OCI-LY7 (cell line): ENCODE measurements at regions not wholly inside any gene's neighbourhood (a gene's known extent, or its start where the extent isn't known, plus 50 kb on each side); places are given as distances from the start of the nearest gene placed in this dataset.

Experiments used
- BruUV-seq: library from RNA; stranded (reverse); fragments of 400-500 nt; replicated peaks from 2 replicates; lab custom pipeline; 2021; lab: Mats Ljungman, UMichigan
- CTCF ChIA-PET: fragments of 300-600 bp; sonication (Branson Sonifier 250); formaldehyde crosslinking; loops from one replicate; lab custom pipeline; 2022; ENCODE audit warnings: antibody characterized with exemption; ENCODE audit not compliant: unreplicated experiment; lab: Charles Lee
- POLR2A ChIA-PET: fragments of 300-600 bp; sonication (Branson Sonifier 250); formaldehyde crosslinking; loops from one replicate; lab custom pipeline; 2022; ENCODE audit warnings: antibody characterized with exemption; lab: Charles Lee
- DNase-seq: peaks from one replicate; pipeline ENCODE4 v3.0.0-alpha.2; 2015; ENCODE audit warnings: low spot score
- H2AFZ ChIP-seq: fragments of 200-600 bp; sonication (generic), shearing (Covaris generic); 2 replicates; pipeline ENCODE4 v1.6.1; 2014; ENCODE audit warnings: mild to moderate bottlenecking, antibody characterized with exemption, low read length, moderate library complexity
- H3K27ac ChIP-seq: fragments of 200-600 bp; sonication (generic); 2 replicates; pipeline ENCODE4 v1.5.1; 2014; ENCODE audit warnings: mixed run types, low read depth, mild to moderate bottlenecking, moderate library complexity, low read length, inconsistent platforms; ENCODE audit not compliant: poor library complexity, severe bottlenecking
- H3K36me3 ChIP-seq: fragments of 200-600 bp; sonication (generic); 2 replicates; pipeline ENCODE4 v1.6.1; 2014; ENCODE audit warnings: mild to moderate bottlenecking, antibody characterized with exemption, low read length, moderate library complexity, mixed read lengths; ENCODE audit not compliant: insufficient read depth
- H3K4me1 ChIP-seq: fragments of 200-600 bp; sonication (generic); 2 replicates; pipeline ENCODE4 v1.5.1; 2014; ENCODE audit warnings: mild to moderate bottlenecking, low read length; ENCODE audit not compliant: insufficient read depth, poor library complexity, severe bottlenecking
- H3K4me2 ChIP-seq: fragments of 200-600 bp; sonication (generic); 2 replicates; pipeline ENCODE4 v1.6.1; 2014; ENCODE audit warnings: mild to moderate bottlenecking, low read length
- H3K4me3 ChIP-seq: fragments of 200-600 bp; sonication (generic); 2 replicates; pipeline ENCODE4 v1.5.1; 2014; ENCODE audit warnings: mild to moderate bottlenecking, low read depth, low read length; ENCODE audit not compliant: poor library complexity, severe bottlenecking
- H3K79me2 ChIP-seq: fragments of 200-600 bp; sonication (generic); 2 replicates; pipeline ENCODE4 v1.6.1; 2016; ENCODE audit warnings: low read depth, mild to moderate bottlenecking, low read length, moderate library complexity, mixed read lengths; ENCODE audit not compliant: insufficient read depth
- H3K9me2 ChIP-seq: fragments of 200-600 bp; sonication (generic); 2 replicates; pipeline ENCODE4 v1.6.1; 2016; ENCODE audit warnings: mild to moderate bottlenecking, low read length, mixed read lengths; ENCODE audit not compliant: insufficient read depth
- H3K9me3 ChIP-seq: fragments of 200-600 bp; sonication (generic); 2 replicates; pipeline ENCODE4 v1.6.1; 2014; ENCODE audit warnings: mild to moderate bottlenecking, mixed run types, low read length, mixed read lengths
- H4K20me1 ChIP-seq: fragments of 200-600 bp; sonication (generic); 2 replicates; pipeline ENCODE4 v1.6.1; 2014; ENCODE audit warnings: mild to moderate bottlenecking, antibody characterized with exemption, low read length, moderate library complexity, mixed read lengths; ENCODE audit not compliant: insufficient read depth
- EZH2phosphoT487 ChIP-seq: fragments of 200-600 bp; sonication (generic); IDR thresholded peaks from 2 replicates; pipeline ENCODE4 v1.6.1; 2018; ENCODE audit warnings: low read depth, borderline replicate concordance, mild to moderate bottlenecking, mixed run types, antibody characterized with exemption, low read length, moderate library complexity, mixed read lengths
- intact Hi-C: fragments of 100-400 bp; cut with micrococcal nuclease; formaldehyde crosslinking; loops from one replicate; pipeline ENCODE4 v1.10.0; 2022; ENCODE audit not compliant: unreplicated experiment
- TF ChIP-seq, protein P1 (sequence below): fragments of 200-600 bp; sonication (generic); conservative IDR thresholded peaks from 2 replicates; pipeline ENCODE4 v1.5.1; 2014; ENCODE audit warnings: mild to moderate bottlenecking, antibody characterized with exemption, low read length, moderate library complexity, mixed read lengths

DNA sequence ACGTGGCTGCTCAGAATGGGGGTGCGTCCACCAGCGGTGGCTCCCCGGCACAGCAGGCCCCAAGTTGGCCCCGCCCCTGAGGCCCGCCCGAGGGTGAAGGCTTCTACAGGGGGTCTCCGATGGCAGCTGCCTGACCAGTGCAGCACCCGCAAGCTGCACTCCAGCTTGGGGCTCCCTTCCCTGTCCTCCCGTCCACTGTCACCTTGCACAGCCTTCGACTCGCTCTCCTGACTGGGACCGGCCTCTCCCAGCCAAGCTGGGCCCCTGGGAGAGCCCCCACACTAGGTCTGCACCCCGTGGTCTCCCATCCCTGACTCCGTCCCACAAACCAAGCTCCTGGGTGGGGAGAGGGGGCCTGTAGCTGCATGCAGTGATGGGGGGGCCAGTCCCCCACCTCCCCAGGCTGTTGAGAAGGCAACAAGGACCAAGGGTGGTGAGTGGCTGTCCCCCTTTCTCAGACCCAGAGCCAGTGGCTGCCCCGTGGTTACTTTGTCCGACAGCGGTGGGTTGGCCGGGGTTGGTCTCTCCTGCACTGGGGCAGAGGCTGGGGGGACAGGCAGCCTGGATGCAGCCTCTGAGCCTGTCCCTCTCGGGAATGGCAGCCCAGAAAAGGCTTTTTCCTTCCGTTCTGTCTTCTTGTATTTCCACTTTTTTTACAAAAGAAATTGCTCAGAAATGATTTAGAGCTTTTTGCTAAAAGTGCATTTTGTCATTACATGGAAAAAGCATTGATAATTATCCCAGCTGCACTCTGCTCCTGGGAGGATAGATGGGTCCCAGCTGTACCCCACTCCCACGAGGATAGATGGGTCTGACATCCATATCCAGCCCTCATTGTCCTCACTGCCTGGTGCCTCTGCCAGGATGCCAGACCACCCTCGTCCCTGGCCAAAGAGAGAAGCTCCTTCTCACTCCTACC, 217.0 kb downstream of the KIF26A start:
- Histone ChIP-seq H3K36me3 (no peaks in the 10 kb centered on the region), H4K20me1 (no peaks in the 10 kb centered on the region), H3K27ac (no peak overlapping the region), H3K9me2 (no peaks in the 10 kb centered on the region), H3K4me2 (no peak overlapping the region), H2AFZ (no peak overlapping the region), H3K79me2 (no peaks in the 10 kb centered on the region), H3K4me1 (no peaks in the 10 kb centered on the region), H3K4me3 (no peak overlapping the region), H3K9me3 (no peaks in the 10 kb centered on the region)
- intact Hi-C loops: no loop called here
- TF ChIP-seq, protein P1, sequence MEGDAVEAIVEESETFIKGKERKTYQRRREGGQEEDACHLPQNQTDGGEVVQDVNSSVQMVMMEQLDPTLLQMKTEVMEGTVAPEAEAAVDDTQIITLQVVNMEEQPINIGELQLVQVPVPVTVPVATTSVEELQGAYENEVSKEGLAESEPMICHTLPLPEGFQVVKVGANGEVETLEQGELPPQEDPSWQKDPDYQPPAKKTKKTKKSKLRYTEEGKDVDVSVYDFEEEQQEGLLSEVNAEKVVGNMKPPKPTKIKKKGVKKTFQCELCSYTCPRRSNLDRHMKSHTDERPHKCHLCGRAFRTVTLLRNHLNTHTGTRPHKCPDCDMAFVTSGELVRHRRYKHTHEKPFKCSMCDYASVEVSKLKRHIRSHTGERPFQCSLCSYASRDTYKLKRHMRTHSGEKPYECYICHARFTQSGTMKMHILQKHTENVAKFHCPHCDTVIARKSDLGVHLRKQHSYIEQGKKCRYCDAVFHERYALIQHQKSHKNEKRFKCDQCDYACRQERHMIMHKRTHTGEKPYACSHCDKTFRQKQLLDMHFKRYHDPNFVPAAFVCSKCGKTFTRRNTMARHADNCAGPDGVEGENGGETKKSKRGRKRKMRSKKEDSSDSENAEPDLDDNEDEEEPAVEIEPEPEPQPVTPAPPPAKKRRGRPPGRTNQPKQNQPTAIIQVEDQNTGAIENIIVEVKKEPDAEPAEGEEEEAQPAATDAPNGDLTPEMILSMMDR: no peak
- no peak for DNase-seq
- POLR2A ChIA-PET: no interaction called here
- CTCF ChIA-PET: no interaction called here
- no TSS peak for BruUV-seq

DNA sequence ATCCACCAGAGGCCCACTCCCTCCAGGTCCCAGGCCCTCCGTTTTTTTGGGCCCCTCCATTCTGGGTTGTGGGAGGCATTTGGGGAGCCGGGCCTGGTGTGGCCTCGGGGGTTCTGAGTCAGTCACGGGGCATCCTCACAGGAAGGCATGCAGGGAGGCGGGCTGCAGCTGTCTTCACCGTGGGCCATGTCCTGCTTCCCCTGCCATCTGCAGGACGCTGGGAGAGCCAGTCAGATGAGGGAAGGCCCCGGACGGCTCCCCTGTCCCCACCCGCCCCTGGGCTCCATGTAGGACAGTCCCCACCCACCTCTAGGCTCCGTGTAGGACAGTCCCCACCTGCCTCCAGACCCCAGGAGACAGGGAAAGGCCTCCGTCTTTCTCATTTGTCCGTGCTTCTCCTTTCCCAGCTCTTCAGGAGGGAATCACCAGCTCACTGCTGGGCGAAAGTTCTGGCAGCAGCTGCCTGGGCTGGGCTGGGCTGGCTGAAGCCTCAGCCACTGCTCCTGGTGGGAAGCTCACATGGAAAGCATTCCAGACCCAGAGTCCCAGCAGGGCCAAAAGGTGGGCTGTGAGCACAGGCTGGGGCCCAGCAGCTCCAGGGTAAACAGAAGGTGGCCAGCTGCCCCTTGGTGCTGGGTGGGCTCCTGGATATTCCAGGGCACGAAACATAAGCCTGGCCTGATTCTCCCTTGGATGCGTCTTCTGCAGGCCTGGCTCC, 217.8 kb downstream of the KIF26A start:
- no peak overlapping the region for H3K4me3 ChIP-seq

More for the DNA sequence above, 217.8 kb downstream of the KIF26A start:
- Histone ChIP-seq H3K79me2 (no peaks in the 10 kb centered on the region), H3K4me1 (no peaks in the 10 kb centered on the region), H2AFZ (no peak overlapping the region), H3K27ac (no peak overlapping the region), H3K36me3 (no peaks in the 10 kb centered on the region), H3K4me2 (no peak overlapping the region), H4K20me1 (no peaks in the 10 kb centered on the region), H3K9me2 (no peaks in the 10 kb centered on the region), H3K9me3 (no peaks in the 10 kb centered on the region)
- TF ChIP-seq, protein P1: no peak
- TF ChIP-seq EZH2phosphoT487: no peak
- intact Hi-C loops: no loop called here
- no peak for DNase-seq
- ChIA-PET POLR2A (no interaction called here), CTCF (no interaction called here)
- BruUV-seq: no TSS peak
